ENCODE measurements at regions not wholly inside any gene's neighbourhood (a gene's known extent, or its start where the extent isn't known, plus 50 kb on each side); places are given as distances from the start of the nearest gene placed in this dataset.

DNA sequence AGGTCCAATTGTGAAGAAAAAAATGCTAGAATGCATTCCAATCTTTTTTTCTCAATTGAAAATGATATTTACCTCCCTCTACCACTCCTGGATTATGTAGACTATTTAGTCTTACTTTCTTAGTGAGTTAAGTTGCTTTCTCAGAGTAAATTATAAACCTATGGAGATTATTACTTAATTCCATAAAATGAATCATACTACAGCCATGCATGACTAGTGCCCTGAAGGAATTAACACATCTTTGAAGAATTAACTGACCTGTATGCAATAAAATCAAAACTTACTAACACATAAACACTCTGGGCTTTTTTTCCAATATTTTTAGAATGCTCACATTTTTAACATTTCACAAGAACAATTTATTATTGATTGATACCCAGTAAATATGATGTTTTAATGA, 379.4 kb upstream of the DACH1 start:
- Histone ChIP-seq H3K79me2 (ENCODE audit: low read length) (no peaks in the 10 kb centered on the region), H2AFZ (ENCODE audit: low read length) (no peak overlapping the region)

DNA sequence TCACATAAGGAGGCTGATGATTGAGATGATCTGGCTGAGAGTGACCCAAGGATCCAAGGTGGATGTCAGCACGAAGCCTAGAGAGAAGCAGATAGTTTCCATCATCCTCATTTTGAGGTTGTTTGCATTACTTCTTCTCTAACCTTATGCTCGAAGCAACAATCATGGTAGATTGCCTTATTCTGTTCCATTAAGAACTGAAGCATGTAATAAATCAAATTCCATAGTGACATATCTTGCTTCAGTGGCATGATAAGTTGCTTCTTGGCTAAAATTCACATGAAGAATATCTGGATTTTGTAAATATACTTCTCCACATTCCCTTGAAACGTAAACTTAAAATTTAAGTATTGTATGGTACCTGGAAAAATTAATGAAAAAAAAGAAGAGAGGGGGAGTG, 377.8 kb upstream of the DACH1 start:
- no peak overlapping the region for H3K4me2 ChIP-seq (ENCODE audit: low read depth, low read length)
- H2AFZ ChIP-seq (ENCODE audit: low read length): no peak overlapping the region
- H3K4me1 ChIP-seq (ENCODE audit: low read length): no peaks in the 10 kb centered on the region
- no peaks in the 10 kb centered on the region for H3K27me3 ChIP-seq (replicated peaks; ENCODE audit: insufficient read depth, low read length)
- DNase-seq: no peak
- H3K9ac ChIP-seq (ENCODE audit: low read length): no peak overlapping the region
- H3K9me3 ChIP-seq (replicated peaks; ENCODE audit: insufficient read depth, low read length): no peaks in the 10 kb centered on the region
- no peaks in the 10 kb centered on the region for H4K20me1 ChIP-seq (ENCODE audit: insufficient read depth, low read length)
- no peak overlapping the region for H3K27ac ChIP-seq (ENCODE audit: low read length)
- H3K4me3 ChIP-seq (ENCODE audit: low read length): no peak overlapping the region
- TF ChIP-seq EZH2 (optimal IDR thresholded peaks at IDR 0.05; ENCODE audit: low read depth, low read length) (no peak), EZH2phosphoT487 (IDR thresholded peaks at IDR 0.05; ENCODE audit: low read length) (no peak)
- TF ChIP-seq, protein P1, sequence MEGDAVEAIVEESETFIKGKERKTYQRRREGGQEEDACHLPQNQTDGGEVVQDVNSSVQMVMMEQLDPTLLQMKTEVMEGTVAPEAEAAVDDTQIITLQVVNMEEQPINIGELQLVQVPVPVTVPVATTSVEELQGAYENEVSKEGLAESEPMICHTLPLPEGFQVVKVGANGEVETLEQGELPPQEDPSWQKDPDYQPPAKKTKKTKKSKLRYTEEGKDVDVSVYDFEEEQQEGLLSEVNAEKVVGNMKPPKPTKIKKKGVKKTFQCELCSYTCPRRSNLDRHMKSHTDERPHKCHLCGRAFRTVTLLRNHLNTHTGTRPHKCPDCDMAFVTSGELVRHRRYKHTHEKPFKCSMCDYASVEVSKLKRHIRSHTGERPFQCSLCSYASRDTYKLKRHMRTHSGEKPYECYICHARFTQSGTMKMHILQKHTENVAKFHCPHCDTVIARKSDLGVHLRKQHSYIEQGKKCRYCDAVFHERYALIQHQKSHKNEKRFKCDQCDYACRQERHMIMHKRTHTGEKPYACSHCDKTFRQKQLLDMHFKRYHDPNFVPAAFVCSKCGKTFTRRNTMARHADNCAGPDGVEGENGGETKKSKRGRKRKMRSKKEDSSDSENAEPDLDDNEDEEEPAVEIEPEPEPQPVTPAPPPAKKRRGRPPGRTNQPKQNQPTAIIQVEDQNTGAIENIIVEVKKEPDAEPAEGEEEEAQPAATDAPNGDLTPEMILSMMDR (IDR thresholded peaks at IDR 0.05; ENCODE audit: low read length): no peak
- H3K79me2 ChIP-seq (ENCODE audit: low read length): no peaks in the 10 kb centered on the region
- no peaks in the 10 kb centered on the region for H3F3A ChIP-seq (ENCODE audit: insufficient read depth, low read length)
- no peaks in the 10 kb centered on the region for H3K36me3 ChIP-seq (replicated peaks; ENCODE audit: insufficient read depth, low read length)
- H3K9me2 ChIP-seq (replicated peaks; ENCODE audit: insufficient read depth, low read length): no peaks in the 10 kb centered on the region

More for the DNA sequence above, 379.4 kb upstream of the DACH1 start:
- no peak for TF ChIP-seq EZH2phosphoT487 (IDR thresholded peaks at IDR 0.05; ENCODE audit: low read length)
- TF ChIP-seq, protein P1 (IDR thresholded peaks at IDR 0.05; ENCODE audit: low read length): no peak
- TF ChIP-seq EZH2 (optimal IDR thresholded peaks at IDR 0.05; ENCODE audit: low read depth, low read length): no peak
- no peaks in the 10 kb centered on the region for H4K20me1 ChIP-seq (ENCODE audit: insufficient read depth, low read length)
- DNase-seq: no peak
- H3F3A ChIP-seq (ENCODE audit: insufficient read depth, low read length): no peaks in the 10 kb centered on the region
- no peaks in the 10 kb centered on the region for H3K9me2 ChIP-seq (replicated peaks; ENCODE audit: insufficient read depth, low read length)
- H3K27me3 ChIP-seq (replicated peaks; ENCODE audit: insufficient read depth, low read length): no peaks in the 10 kb centered on the region
- no peaks in the 10 kb centered on the region for H3K36me3 ChIP-seq (replicated peaks; ENCODE audit: insufficient read depth, low read length)
- H3K9me3 ChIP-seq (replicated peaks; ENCODE audit: insufficient read depth, low read length): no peaks in the 10 kb centered on the region
- no peak overlapping the region for H3K4me3 ChIP-seq (ENCODE audit: low read length)
- H3K4me1 ChIP-seq (ENCODE audit: low read length): no peaks in the 10 kb centered on the region
- no peak overlapping the region for H3K27ac ChIP-seq (ENCODE audit: low read length)
- H3K9ac ChIP-seq (ENCODE audit: low read length): no peak overlapping the region
- no peak overlapping the region for H3K4me2 ChIP-seq (ENCODE audit: low read depth, low read length)

DNA sequence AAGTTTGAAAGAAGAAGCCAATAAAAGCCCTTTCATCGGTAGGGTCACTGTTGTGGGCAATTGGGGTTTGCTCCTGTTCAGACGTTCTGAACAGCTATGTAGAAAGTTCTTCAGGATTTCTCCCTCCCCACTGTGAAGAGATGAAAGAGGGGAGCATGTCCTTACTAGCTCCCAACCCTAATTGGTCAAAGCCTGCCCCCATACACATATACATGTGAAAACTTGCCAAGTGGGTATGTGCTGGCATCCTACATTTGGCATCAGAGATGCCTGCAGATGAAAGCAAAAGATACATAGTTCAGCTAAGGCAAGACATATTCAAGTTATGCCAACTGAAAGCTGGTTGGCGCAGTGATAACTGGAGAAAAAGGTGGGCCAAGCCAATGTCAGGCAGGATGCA, 363.1 kb upstream of the DACH1 start:
- DNase-seq: no peak
- no peak overlapping the region for H3K4me3 ChIP-seq (ENCODE audit: low read length)
- H3K4me2 ChIP-seq (ENCODE audit: low read depth, low read length): no peak overlapping the region
- H2AFZ ChIP-seq (ENCODE audit: low read length): no peak overlapping the region
- H3K36me3 ChIP-seq (replicated peaks; ENCODE audit: insufficient read depth, low read length): no peaks in the 10 kb centered on the region
- H3K79me2 ChIP-seq (ENCODE audit: low read length): no peaks in the 10 kb centered on the region
- H3K27ac ChIP-seq (ENCODE audit: low read length): no peak overlapping the region
- H3K9ac ChIP-seq (ENCODE audit: low read length): no peak overlapping the region
- H3F3A ChIP-seq (ENCODE audit: insufficient read depth, low read length): no peaks in the 10 kb centered on the region
- H3K9me2 ChIP-seq (replicated peaks; ENCODE audit: insufficient read depth, low read length): no peaks in the 10 kb centered on the region
- H3K9me3 ChIP-seq (replicated peaks; ENCODE audit: insufficient read depth, low read length): no peaks in the 10 kb centered on the region
- no peaks in the 10 kb centered on the region for H3K27me3 ChIP-seq (replicated peaks; ENCODE audit: insufficient read depth, low read length)
- no peaks in the 10 kb centered on the region for H4K20me1 ChIP-seq (ENCODE audit: insufficient read depth, low read length)
- H3K4me1 ChIP-seq (ENCODE audit: low read length): no peaks in the 10 kb centered on the region
- TF ChIP-seq EZH2 (optimal IDR thresholded peaks at IDR 0.05; ENCODE audit: low read depth, low read length) (no peak), EZH2phosphoT487 (IDR thresholded peaks at IDR 0.05; ENCODE audit: low read length) (no peak)
- TF ChIP-seq, protein P1 (IDR thresholded peaks at IDR 0.05; ENCODE audit: low read length): no peak
